ENCODE measurements at regions not wholly inside any gene's neighbourhood (a gene's known extent, or its start where the extent isn't known, plus 50 kb on each side); places are given as distances from the start of the nearest gene placed in this dataset.
"Not testable (repeated sequence)": the region's sequence is repeated elsewhere in the genome, so short reads cannot be mapped to it uniquely, and the experiment has no call there.

DNA sequence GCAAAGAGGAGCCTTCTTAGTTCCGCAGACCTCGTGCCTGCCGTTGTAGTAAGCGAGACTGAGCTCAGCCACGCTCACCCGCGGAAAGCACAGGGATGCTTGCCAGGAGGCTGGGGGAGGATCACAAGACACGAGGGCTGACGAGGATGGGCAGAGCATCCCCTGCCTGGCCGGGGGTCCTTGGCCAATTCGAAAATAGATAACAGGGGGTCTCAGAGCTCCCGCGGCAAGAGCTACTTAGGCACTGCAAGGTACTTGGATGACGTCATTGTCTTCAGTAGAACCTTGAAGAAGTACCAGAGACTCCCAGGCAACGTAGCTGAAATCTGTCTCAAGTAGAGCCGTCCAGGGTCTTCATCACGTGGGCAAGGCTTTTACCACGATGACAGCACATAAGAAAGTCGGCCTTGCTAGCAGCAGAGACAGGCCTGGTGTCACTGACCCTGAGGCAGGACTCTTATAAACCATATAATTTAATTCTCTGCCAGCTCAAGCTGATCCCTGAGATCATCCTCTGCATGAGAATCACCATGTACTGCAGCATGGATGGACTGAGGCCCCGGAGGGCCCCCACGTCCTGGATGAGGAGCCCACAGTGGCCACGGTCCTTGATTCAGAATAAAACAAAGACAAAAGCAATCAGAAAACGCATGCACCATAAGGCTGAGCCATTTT lies 81.9 kb downstream of the TMEM18 start:
- no peak for DNase-seq

DNA sequence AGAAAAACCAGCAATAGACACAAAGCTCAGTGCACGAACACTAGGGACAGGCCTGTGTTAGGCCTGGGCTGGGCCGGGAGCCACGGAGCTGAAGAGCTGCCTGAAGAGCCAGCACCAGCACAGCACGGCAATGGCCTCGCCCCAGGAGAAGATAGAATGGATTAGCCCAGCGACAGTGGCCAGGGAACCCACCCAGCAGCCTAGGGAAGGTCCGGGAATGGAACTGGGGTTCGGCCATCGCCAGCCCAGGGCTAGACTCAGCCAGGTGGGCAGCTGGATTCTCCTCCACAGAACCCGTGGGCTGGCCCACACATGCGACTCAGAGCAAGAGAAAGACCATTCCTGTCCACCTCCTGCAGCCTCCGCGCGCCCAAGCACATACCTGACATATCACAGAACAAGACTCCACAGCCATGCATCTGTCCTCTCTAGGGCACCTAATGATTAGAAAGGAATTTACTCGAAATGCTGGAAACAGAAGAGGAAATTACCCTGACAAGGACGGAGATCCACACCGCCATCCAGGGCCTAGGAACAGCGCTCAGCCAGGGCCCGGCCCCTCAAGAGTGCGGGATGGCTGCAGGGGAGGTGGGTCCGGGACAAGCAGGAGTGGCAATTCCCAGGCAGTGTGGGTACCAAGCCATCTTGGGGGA lies 82.8 kb downstream of the TMEM18 start:
- no peak for DNase-seq

DNA sequence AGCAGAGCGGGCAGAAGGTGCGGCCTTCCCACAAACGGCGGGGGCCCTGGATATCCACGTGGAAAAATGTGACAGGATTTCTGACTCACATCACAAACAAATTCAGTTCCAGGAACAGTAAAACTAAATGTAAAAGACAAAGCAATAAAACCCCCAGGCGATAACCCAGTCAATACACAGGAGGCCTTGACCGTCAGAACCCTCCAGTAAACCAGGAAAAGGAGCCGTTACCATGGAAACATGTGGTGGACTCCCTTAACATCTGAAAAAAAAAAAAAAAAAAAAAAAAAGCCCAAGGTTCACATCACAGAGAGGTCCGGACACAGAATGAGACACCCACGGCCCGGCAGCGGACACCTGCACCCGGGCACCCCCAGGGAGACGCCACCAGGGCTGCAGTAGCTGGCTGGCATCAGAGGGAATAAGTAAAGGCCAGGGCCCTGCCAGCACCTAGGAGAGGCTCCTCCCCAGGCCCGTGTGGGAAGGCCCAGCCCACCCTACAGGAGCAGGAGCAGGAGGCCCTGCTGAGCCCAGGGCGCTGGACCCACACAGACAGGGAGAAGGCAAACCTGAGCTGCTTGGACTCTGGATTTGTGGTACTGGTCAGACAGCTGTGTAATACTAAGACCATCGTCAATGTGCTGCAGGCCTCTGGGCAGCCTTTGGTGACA lies 83.7 kb downstream of the TMEM18 start:
- no peak for DNase-seq

DNA sequence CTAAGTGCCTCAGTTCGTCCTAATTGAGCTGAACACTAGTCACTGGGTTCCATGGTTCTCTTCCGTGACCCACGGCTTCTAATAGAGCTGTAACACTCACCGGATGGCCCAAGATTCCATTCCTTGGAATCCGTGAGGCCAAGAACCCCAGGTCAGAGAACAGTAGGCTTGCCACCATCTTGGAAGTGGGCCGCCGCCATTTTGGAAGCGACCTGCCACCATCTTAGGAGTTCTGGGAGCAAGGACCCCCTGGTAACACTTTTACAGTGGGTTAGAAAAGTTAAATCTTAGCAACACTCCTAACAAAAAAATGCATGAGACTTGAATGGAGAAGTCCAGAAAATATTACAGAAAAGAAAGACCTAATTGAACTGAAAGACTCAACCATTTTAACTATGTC lies 84.5 kb downstream of the TMEM18 start:
- no peak for DNase-seq

DNA sequence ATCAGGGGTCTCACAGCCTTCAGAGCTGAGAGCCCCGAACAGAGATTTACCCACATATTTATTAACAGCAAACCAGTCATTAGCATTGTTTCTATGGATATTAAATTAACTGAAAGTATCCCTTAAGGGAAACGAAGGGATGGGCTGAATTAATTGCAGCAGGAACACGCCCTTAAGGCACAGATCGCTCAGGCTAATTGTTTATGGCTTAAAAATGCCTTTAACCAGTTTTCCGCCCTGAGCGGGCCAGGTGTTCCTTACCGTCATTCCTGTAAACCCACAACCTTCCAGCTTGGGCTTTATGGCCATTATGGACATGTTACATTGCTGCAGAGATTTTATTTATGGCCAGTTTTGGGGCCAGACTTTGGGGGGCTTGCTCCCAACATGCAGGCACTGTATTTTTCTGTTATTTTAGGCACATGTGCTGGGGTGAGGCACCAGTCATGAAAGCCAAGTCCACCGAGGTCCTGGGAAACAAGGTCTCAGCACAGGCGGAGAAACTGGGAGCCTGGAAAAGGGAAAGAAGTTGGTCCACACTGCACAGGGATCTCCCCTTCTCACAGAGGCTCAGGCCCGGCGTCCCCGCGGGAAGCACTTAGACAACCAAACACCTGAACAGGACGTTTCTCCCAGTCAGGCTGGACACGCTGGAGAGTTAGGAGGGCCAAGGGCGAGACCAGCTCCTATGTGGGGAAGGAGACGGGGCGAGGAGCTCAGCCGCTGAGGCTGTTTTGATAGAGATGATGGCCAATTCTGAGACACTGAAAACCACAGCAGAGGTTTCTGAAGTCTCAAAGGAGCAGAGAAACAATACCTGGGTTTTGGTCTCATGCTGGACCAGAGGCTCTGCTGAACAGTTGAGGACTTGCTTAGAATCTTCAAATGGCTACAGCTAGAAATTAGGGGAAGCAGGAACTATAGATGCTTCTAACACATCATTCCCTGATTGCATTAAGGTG lies 86.7 kb downstream of the TMEM18 start:
- DNase-seq, result no peak

DNA sequence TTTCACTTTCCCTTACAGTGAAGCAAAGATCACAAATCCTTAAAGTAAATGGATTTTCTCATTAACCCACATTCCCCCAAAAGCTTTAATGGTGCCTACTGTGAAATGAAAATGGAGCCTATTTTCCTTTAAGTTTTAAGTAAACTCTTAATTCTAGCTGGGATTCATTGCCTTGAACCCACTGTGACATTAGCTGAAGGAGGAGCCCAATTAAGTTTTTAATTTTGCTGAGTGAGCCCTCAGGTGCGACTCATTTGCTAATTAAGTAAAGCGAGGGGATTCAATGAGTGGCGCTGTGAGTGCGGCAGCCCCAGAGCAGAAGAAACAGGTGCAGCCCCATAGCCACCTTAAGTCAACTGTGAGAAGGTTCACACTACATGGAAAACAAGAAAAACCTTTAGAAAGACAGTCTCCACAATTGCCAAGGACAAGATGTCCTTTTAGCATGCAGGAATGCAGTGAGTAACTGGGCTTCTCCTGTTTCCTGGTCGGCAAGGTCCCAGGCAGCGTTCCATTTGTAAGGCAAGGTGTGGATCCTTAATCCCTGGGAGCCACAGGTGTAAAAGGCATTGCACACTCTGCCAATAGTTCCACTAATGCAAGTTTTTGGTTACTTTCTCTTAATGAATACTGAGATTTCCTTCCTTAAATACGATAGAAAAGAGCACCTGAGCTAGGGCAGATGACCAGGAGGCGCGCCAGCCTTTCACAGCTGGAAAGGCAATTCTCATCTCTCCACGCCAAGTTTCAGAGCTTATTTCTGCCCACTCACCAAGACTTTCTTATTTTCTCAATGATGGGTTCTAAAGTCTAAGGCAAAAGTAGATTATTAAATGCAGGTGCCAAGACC lies 87.7 kb downstream of the TMEM18 start:
- no peak for DNase-seq

DNA sequence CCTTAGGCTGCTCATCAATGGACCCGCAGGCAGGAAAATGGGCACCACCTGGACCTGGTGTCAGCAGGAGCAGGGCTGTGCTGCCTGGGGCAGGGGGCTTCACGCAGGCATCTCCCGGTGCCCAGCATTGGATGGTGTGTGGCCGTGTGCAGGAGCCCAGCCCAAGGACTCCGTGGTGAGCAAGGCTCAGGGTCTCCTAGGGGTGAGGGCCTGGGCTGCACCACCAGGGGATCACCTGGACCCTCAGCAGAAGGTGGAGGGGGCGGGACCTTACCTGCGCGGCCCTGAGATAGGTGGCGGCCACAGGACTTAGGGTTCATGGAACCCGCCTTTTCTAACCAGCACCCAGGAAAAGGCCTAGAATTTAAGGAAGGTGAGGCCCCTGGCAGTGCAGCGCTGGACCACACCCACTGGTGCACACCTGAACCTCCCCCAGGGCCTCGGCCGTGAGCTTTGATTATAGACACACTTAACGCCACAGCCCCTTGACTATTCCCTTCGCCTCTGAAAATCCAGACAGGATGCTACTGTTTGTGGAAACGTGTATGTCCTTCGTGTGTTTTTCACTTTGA lies 89.0 kb downstream of the TMEM18 start:
- no peak for DNase-seq

DNA sequence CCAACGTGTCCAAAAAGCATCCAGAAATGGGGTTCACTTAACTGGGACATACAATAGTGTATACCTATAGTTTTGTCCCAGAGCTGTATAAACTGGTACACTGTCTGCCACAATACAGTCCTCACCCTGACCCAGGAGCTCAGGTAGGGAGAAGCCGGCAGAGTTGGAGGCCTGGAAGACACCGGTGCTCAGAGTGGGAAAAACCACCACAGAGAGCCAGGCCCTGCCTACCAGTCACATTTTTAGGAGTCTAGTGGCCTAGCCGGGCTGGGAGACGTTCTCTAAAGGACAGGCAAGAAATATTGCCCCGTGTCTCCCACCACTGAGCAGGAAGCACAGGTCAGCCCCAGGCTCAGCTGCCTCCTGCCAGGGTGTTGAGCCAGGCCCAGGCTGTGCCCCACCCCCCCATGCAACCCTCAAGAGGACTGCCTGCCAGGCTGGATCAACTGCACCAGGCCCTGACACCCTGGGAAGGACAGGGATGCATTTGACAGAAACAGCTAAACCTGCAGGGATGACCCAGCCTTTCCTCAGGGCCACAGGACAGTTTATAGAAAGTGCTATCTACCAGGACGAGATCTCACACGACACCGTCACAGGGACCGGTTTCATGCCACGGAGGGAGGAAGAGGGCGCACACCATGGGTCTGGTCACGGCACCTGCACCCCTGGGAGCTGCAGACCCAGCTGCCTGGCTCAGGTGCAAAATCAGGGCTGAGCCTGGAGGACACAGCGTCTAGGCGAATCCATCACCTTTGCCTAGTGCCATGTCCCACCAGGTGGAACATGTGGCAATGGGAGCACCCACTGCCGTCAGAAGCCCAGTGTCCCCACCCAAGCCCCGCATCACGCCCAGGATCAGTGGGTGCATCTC lies 89.9 kb downstream of the TMEM18 start:
- DNase-seq, result no peak

DNA sequence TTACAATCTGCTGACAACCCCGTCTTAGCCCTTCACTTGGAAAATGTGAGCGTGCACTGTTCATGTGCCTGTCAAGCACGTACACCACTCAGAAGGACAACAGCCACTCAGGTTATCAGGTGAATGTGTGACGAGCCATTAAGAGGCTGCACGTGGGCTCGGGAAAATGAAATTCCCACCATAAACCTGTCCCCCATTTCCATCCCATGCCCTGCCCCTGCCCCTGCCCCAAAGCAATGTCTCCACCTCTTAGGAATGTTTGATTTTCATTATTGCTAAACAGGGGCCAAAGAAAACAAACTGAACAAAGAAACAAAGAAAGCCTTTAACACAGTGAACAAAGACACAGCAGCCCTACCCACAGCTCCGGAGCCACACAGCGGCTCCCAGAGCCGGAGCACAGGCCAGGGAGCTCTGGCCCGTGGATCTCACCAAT lies 90.5 kb downstream of the TMEM18 start:
- DNase-seq, result no peak

DNA sequence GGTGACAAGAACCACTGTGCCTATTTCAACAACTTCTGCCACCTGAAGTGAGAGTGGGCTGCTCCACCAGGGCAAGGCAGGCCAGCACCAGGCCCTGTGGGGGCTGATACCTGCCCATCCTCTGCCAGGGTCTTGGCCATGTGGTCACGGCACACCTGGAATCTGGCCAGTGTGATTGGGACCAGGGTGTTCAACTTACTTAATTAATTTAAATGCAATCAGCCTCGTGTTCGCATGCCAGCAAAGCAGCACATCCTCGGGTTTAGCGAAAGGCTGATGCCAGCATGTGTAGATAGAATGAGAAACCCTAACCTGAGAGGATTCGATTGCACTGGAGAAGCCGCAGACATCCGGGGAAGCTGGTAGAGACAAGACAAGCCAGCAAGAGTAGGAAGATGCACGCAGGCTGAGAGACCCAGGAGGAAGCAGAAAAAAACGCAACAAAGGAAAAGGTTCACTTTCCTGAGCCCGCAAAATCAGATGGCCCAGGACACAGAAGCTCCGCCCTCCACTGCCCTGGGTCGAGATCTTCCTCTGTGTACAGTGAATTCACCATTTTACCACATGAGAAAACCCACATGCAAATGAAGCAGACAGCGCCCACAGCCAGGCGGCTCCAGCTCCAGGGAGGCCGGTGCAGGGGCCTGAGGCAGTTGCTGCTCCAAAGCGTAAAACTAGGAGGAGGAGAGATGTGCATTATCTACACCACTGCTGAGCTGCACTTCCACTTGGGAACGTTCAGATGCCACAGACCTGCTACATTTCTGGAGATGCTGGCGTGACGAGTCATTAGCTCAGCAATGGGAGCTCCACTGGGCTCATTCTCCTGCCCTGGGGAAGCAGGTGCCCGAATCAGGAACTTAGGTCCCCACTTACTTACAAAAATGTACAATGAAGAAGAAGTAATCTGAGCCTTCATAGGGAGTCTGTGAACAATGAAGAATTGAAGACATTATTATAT lies 92.1 kb downstream of the TMEM18 start:
- DNase-seq, result no peak

DNA sequence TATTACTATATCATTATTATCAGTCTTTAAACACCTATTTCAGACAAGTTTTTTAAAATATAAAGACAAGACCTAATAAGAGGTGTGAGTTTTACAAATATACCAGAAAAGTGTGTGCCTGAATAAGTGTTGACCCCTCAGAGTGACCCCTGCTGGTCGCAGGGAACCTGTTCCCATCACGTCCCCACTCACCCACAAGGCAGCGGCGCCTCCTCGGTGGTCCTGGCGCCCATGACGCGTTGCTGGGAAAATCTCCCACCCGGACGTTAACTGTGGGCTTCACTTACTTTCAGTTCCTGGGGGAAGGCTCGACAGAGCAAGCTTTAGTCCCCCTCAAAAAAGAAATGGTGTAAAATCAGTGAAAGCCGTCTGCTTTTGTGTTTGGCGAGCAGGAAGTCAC lies 93.5 kb downstream of the TMEM18 start:
- DNase-seq, result no peak

DNA sequence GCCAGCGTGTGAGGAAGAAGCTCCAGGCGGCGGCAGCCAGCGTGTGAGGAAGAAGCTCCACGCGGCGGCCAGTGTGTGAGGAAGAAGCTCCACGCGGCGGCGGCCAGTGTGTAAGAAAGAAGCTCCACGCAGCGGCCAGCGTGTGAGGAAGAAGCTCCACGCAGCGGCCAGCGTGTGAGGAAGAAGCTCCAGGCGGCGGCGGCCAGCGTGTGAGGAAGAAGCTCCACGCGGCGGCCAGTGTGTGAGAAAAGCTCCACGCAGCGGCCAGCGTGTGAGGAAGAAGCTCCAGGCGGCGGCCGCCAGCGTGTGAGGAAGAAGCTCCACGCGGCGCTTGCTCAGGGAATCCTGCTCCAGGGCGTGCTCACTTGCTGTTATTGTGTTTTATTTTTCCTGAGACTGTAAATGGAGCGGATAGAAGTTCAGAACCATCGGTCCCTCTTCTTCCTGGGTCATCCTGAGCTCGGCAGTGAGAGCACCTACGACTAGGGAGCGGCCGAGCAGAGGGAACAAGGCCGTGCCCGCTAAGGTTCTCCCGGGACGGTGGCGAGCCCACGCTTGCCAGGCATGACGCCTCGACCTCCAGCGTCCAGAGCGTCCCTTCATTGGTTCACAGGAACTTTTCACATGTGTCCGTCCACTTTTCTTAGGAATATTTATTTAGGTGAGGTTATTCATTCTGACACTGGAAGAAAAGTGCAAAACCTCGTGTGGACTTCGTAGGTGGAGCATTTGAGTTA lies 94.2 kb downstream of the TMEM18 start:
- no peak for DNase-seq

DNA sequence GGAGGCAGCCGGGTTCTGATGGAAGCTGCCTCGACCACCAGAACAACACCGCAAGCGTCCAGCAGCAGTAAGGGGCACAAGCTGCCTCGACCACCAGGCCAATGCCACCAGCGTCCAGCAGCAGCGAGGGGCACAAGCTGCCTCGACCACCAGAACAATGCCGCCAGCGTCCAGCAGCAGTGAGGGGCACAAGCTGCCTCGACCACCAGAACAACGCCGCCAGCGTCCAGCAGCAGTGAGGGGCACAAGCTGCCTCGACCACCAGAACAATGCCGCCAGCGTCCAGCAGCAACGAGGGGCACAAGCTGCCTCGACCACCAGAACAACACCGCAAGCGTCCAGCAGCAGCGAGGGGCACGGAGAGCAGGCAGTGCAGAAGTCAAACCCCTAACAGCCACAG lies 94.9 kb downstream of the TMEM18 start:
- DNase-seq, result not testable (repeated sequence)

DNA sequence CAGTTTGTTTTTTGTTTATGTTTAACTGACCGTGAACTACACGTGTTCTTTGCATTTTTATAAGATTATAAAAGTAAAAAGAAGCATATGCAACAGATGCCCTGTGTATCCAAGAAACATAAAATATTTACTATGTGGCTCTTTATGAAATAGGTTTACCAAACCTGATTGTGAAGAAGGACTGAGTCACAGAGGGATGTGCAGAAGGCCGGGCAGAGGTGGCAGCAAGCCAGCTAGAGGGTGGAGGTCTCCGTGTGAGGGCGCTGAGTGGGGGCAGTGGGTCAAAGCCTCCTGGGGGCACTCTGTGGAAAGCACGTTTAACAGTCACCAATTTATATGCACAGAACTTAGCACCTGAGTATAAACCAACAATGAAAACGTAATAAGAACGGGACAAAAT lies 97.2 kb downstream of the TMEM18 start:
- DNase-seq, result no peak

DNA sequence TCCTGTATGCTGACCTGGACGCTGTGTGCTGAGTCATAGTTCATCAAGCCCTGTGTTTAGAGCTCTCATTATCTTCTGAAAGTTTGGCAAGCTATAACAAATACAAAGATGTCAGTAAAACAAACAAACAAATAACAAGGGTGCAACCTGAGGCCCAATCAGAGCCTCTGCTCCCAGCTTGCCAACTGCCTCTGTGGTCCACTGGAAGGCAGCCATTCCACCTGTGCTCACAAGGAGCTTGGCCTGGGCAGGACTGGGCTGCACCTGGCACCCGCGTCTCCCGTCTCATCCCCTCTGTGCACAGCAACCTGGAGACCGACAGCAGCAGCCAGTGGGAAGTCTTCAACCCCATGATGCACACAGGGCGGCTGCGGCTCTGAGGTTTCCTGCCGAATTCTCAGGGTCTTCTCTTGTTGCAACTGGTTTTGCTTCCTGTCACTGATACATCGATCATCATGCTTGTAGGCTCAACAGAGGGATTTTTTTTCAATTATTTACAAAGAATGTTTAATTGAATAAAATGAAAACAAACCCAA lies 97.8 kb downstream of the TMEM18 start:
- no peak for DNase-seq

DNA sequence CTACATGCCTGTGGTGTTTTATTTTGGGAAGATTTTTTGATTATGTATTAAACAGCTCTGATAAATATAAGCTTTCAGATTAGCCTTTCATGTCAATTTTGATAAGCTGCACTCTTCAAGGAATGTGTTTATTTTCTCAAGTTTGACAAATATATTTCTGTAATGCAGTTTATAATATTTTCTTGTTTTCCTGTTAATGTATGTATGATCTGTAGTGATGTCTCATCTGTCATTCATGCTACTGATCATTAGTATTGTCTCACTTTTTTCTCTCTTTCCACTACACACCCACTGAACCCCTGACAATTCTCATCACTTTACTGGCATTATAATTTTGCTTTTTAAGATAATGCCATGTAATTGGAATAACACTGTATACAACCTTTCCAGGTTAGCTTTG lies 100.9 kb downstream of the TMEM18 start:
- DNase-seq, result no peak

DNA sequence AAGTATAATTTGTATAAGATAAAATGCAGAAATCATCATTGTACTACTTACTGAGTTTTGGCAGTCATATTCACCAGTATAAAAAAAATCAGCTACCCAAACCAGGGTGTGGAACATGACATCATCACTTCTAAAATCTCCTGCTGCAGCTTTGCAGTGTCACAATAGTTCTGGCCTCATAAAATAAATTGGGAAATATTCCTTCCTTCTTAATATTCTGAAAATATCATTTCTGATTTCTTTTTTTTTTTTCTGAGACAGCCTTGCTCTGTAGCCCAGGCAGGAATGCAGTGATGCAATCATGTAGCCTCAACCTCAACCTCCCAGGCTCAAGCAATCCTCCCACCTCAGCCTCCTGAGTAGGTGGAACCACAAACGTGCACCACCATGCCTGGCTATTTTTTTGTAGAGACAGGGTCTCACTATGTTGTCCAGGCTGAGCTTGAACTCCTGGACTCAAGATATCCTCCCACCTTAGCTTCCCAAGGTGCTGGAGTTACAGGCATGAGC lies 101.4 kb downstream of the TMEM18 start:
- DNase-seq, result no peak

DNA sequence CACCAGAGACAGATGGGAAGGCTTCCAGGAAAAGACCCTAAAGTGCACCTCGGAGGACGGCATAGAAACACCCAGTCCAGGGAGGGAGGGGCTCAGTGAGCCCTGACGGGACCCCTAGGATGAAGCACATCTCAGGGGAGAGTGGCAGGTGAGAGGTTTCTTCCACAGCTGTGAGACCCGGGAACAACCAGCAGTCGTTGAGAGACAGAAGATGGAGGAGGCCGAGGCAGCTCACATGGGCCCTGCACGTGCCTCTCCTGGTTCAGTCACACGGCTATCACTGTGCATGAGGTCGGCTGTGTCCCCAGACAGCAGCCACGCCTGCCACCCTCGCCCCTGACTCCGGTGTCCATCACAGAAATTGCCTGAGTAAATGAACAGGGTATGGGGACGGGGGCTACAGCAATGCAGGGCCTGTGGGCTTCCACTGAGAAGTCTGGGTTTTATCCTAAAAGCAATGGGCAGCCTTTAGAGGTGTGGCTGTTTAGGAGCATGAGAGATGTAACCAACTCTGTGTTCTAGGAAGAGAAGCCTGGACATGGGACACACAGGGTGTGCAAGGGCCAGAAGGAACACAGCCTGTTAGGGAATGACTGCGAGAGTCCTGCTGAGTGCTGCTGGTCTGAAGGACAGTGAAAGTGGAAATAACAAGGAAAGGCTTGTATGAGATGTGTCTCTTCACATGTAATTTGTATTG lies 102.0 kb downstream of the TMEM18 start:
- no peak for DNase-seq

Data from GOT3 (cell line).